HEK293 (cell line): ENCODE measurements at regions not wholly inside any gene's neighbourhood (a gene's known extent, or its start where the extent isn't known, plus 50 kb on each side); places are given as distances from the start of the nearest gene placed in this dataset.

Source experiments
- KLF17 ChIP-seq: fragments of 450-650 bp; formaldehyde crosslinking; IDR thresholded peaks from 2 replicates; pipeline ENCODE4 v1.5.1; 2016; ENCODE audit warnings: missing biosample characterization, missing genetic modification characterization
- ZNF473 ChIP-seq: fragments of 450-650 bp; formaldehyde crosslinking; IDR thresholded peaks from 2 replicates; pipeline ENCODE4 v1.5.1; 2017; ENCODE audit warnings: missing biosample characterization, missing genetic modification characterization
- TF ChIP-seq, protein P1 (sequence below): fragments of 450-650 bp; formaldehyde crosslinking; IDR thresholded peaks from 2 replicates; pipeline ENCODE4 v1.5.1; 2016; ENCODE audit warnings: missing biosample characterization, missing genetic modification characterization

GRCh38 chr6:19550380-19550779, 286.8 kb upstream of the ID4 start:
- no peak for TF ChIP-seq ZNF473 (tag by site-specific recombination)
- TF ChIP-seq KLF17 (tag by site-specific recombination) = no peak
- TF ChIP-seq, protein P1, sequence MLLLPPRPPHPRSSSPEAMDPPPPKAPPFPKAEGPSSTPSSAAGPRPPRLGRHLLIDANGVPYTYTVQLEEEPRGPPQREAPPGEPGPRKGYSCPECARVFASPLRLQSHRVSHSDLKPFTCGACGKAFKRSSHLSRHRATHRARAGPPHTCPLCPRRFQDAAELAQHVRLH (tag by site-specific recombination) = no peak
